Spleen (tissue), 7 donors: ENCODE measurements at regions not wholly inside any gene's neighbourhood (a gene's known extent, or its start where the extent isn't known, plus 50 kb on each side); places are given as distances from the start of the nearest gene placed in this dataset.

Source experiments
- POLR2A ChIP-seq, 3 donors: fragments of 450-650 bp; IDR thresholded peaks; one replicate each; pipeline ENCODE4 v1.5.1; 2017; ENCODE audit warnings: antibody characterized with exemption in 3 of 3, mild to moderate bottlenecking in 1 of 3
- POLR2AphosphoS5 ChIP-seq, 3 donors: sonication (generic); formaldehyde crosslinking; IDR thresholded peaks; one replicate each; pipeline ENCODE4 v1.5.1; 2017; ENCODE audit warnings: antibody characterized with exemption in 3 of 3
- TF ChIP-seq, protein P1 (sequence below), 11 experiments: fragments of 200-600 bp in 7 of 11; fragments of 450-650 bp in 4 of 11; sonication (generic) in 4 of 11; IDR thresholded peaks in 8 of 11; conservative IDR thresholded peaks in 3 of 11; 1 replicate in 7 of 11; 2 replicates in 4 of 11; pipeline versions ENCODE4 v1.4.0 to v1.8.0; 2016 to 2021; ENCODE audit warnings: antibody characterized with exemption in 11 of 11, inconsistent platforms in 4 of 11, mild to moderate bottlenecking in 1 of 11
- donor health status: DM: no; HTN: no; CAD: no; lungs with moderate emphysema.
- donor health status: DM: no; HTN: no; CAD: no.
- donor health status: DM: no; HTN: no; CAD: no.

- TF ChIP-seq POLR2A (IDR thresholded peaks at IDR 0.05) (no peak), POLR2AphosphoS5 (IDR thresholded peaks at IDR 0.05) (no peak)
- TF ChIP-seq, protein P1, sequence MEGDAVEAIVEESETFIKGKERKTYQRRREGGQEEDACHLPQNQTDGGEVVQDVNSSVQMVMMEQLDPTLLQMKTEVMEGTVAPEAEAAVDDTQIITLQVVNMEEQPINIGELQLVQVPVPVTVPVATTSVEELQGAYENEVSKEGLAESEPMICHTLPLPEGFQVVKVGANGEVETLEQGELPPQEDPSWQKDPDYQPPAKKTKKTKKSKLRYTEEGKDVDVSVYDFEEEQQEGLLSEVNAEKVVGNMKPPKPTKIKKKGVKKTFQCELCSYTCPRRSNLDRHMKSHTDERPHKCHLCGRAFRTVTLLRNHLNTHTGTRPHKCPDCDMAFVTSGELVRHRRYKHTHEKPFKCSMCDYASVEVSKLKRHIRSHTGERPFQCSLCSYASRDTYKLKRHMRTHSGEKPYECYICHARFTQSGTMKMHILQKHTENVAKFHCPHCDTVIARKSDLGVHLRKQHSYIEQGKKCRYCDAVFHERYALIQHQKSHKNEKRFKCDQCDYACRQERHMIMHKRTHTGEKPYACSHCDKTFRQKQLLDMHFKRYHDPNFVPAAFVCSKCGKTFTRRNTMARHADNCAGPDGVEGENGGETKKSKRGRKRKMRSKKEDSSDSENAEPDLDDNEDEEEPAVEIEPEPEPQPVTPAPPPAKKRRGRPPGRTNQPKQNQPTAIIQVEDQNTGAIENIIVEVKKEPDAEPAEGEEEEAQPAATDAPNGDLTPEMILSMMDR (IDR thresholded peaks at IDR 0.05 in 8 of 11, conservative IDR thresholded peaks at IDR 0.05 in 3 of 11) = no peak
These were observed 277.2 kb upstream of the HSF2 start for GRCh38 chr6:122122202-122122601.
